ENCODE measurements at regions not wholly inside any gene's neighbourhood (a gene's known extent, or its start where the extent isn't known, plus 50 kb on each side); places are given as distances from the start of the nearest gene placed in this dataset.

DNA sequence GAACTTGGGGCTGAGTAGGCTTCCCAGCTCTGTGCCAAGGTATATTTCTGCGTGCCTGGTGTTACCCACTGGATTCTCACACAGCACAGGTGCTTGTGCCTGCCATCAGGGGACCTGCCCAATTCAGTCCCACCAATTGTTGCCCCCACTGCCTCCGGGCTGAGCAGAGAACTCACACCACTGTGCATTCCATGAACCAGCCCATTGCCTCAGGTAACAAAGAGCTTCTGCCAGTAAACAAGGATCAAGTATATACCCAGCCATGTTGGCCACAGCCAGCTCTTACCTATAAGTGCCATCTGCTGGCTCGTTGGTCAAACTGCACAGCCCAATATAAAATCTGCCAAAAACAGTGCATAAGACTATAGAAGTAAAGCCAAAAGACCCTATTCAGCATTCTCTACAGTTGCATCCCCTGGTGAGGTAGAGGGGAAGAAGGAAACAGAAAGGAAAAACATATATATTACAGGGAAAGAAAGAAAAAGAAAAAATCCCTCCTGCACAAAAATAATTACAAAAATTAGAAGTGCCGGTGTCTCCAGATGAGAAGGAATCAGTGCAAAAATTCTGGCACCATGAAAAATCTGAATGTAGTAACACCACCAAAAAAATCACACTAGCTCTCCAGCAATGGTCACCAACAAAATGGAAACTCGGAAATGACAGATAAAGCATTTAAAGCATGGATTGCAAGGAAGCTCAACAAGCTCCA is 241.4 kb downstream of the IBTK start (continued):
- TF ChIP-seq, protein P1, sequence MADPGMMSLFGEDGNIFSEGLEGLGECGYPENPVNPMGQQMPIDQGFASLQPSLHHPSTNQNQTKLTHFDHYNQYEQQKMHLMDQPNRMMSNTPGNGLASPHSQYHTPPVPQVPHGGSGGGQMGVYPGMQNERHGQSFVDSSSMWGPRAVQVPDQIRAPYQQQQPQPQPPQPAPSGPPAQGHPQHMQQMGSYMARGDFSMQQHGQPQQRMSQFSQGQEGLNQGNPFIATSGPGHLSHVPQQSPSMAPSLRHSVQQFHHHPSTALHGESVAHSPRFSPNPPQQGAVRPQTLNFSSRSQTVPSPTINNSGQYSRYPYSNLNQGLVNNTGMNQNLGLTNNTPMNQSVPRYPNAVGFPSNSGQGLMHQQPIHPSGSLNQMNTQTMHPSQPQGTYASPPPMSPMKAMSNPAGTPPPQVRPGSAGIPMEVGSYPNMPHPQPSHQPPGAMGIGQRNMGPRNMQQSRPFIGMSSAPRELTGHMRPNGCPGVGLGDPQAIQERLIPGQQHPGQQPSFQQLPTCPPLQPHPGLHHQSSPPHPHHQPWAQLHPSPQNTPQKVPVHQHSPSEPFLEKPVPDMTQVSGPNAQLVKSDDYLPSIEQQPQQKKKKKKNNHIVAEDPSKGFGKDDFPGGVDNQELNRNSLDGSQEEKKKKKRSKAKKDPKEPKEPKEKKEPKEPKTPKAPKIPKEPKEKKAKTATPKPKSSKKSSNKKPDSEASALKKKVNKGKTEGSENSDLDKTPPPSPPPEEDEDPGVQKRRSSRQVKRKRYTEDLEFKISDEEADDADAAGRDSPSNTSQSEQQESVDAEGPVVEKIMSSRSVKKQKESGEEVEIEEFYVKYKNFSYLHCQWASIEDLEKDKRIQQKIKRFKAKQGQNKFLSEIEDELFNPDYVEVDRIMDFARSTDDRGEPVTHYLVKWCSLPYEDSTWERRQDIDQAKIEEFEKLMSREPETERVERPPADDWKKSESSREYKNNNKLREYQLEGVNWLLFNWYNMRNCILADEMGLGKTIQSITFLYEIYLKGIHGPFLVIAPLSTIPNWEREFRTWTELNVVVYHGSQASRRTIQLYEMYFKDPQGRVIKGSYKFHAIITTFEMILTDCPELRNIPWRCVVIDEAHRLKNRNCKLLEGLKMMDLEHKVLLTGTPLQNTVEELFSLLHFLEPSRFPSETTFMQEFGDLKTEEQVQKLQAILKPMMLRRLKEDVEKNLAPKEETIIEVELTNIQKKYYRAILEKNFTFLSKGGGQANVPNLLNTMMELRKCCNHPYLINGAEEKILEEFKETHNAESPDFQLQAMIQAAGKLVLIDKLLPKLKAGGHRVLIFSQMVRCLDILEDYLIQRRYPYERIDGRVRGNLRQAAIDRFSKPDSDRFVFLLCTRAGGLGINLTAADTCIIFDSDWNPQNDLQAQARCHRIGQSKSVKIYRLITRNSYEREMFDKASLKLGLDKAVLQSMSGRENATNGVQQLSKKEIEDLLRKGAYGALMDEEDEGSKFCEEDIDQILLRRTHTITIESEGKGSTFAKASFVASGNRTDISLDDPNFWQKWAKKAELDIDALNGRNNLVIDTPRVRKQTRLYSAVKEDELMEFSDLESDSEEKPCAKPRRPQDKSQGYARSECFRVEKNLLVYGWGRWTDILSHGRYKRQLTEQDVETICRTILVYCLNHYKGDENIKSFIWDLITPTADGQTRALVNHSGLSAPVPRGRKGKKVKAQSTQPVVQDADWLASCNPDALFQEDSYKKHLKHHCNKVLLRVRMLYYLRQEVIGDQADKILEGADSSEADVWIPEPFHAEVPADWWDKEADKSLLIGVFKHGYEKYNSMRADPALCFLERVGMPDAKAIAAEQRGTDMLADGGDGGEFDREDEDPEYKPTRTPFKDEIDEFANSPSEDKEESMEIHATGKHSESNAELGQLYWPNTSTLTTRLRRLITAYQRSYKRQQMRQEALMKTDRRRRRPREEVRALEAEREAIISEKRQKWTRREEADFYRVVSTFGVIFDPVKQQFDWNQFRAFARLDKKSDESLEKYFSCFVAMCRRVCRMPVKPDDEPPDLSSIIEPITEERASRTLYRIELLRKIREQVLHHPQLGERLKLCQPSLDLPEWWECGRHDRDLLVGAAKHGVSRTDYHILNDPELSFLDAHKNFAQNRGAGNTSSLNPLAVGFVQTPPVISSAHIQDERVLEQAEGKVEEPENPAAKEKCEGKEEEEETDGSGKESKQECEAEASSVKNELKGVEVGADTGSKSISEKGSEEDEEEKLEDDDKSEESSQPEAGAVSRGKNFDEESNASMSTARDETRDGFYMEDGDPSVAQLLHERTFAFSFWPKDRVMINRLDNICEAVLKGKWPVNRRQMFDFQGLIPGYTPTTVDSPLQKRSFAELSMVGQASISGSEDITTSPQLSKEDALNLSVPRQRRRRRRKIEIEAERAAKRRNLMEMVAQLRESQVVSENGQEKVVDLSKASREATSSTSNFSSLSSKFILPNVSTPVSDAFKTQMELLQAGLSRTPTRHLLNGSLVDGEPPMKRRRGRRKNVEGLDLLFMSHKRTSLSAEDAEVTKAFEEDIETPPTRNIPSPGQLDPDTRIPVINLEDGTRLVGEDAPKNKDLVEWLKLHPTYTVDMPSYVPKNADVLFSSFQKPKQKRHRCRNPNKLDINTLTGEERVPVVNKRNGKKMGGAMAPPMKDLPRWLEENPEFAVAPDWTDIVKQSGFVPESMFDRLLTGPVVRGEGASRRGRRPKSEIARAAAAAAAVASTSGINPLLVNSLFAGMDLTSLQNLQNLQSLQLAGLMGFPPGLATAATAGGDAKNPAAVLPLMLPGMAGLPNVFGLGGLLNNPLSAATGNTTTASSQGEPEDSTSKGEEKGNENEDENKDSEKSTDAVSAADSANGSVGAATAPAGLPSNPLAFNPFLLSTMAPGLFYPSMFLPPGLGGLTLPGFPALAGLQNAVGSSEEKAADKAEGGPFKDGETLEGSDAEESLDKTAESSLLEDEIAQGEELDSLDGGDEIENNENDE (IDR thresholded peaks at IDR 0.05; ENCODE audit: insufficient replicate concordance, low read length), result no peak
- TF ChIP-seq SUZ12 (IDR thresholded peaks at IDR 0.05; ENCODE audit: low read length) (no peak), GABPA (IDR thresholded peaks at IDR 0.05; ENCODE audit: borderline replicate concordance, insufficient read depth, low read length) (no peak), SP1 (IDR thresholded peaks at IDR 0.05; ENCODE audit: low read depth, low read length) (no peak), KDM5A (IDR thresholded peaks at IDR 0.05; ENCODE audit: low read length) (no peak), ZNF274 (IDR thresholded peaks at IDR 0.05; ENCODE audit: borderline replicate concordance, extremely low read depth, low read length) (no peak), KDM1A (IDR thresholded peaks at IDR 0.05; ENCODE audit: borderline replicate concordance, low read length) (peak; percentile 55; the same call in 1 of the 2 replicates)
- TF ChIP-seq, protein P2, sequence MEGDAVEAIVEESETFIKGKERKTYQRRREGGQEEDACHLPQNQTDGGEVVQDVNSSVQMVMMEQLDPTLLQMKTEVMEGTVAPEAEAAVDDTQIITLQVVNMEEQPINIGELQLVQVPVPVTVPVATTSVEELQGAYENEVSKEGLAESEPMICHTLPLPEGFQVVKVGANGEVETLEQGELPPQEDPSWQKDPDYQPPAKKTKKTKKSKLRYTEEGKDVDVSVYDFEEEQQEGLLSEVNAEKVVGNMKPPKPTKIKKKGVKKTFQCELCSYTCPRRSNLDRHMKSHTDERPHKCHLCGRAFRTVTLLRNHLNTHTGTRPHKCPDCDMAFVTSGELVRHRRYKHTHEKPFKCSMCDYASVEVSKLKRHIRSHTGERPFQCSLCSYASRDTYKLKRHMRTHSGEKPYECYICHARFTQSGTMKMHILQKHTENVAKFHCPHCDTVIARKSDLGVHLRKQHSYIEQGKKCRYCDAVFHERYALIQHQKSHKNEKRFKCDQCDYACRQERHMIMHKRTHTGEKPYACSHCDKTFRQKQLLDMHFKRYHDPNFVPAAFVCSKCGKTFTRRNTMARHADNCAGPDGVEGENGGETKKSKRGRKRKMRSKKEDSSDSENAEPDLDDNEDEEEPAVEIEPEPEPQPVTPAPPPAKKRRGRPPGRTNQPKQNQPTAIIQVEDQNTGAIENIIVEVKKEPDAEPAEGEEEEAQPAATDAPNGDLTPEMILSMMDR (IDR thresholded peaks at IDR 0.05; ENCODE audit: control extremely low read depth in 1 of 3, insufficient read depth in 1 of 3, low read depth in 1 of 3, low read length in 3 of 3), result peak; percentile 22 to 71 (median 60)

All from H1 (cell line).